CD14-positive monocyte (primary cell): ENCODE measurements at regions not wholly inside any gene's neighbourhood (a gene's known extent, or its start where the extent isn't known, plus 50 kb on each side); places are given as distances from the start of the nearest gene placed in this dataset.

Experiments
- DNase-seq, 3 donors: peaks; one replicate each; pipeline ENCODE4 v3.0.0-alpha.2; 2011 to 2022
- H2AFZ ChIP-seq: 2 replicates; pipeline ENCODE4 v1.6.0; 2012; ENCODE audit warnings: mild to moderate bottlenecking, low read depth, low read length, inconsistent platforms; ENCODE audit not compliant: insufficient read depth, poor library complexity, severe bottlenecking
- H3K27ac ChIP-seq, 2 donors: 1 replicate in 1 of 2; 2 replicates in 1 of 2; pipeline ENCODE4 v1.5.1; 2012 to 2013; ENCODE audit warnings: low read length in 2 of 2, control low read depth in 1 of 2, inconsistent platforms in 1 of 2, low read depth in 1 of 2, mild to moderate bottlenecking in 1 of 2
- H3K27me3 ChIP-seq, 2 donors: one replicate each; pipeline versions ENCODE4 v1.6.0 to v1.6.1; 2011 to 2013; ENCODE audit warnings: low read length in 2 of 2; ENCODE audit not compliant: control insufficient read depth in 2 of 2, insufficient read depth in 2 of 2
- H3K36me3 ChIP-seq, 2 donors: replicated peaks in 1 of 2; 1 replicate in 1 of 2; 2 replicates in 1 of 2; pipeline versions ENCODE4 v1.5.1 to v1.6.1; 2012 to 2013; ENCODE audit warnings: low read length in 2 of 2, control low read depth in 1 of 2, inconsistent platforms in 1 of 2, mild to moderate bottlenecking in 1 of 2; ENCODE audit not compliant: insufficient read depth in 2 of 2, control insufficient read depth in 1 of 2
- H3K4me1 ChIP-seq, 2 donors: 1 replicate in 1 of 2; 2 replicates in 1 of 2; pipeline versions ENCODE4 v1.5.1 to v1.6.1; 2012 to 2013; ENCODE audit warnings: low read length in 2 of 2, control low read depth in 1 of 2, inconsistent platforms in 1 of 2, mild to moderate bottlenecking in 1 of 2, moderate library complexity in 1 of 2; ENCODE audit not compliant: insufficient read depth in 2 of 2, control insufficient read depth in 1 of 2
- H3K4me2 ChIP-seq: replicated peaks from 2 replicates; pipeline ENCODE3; 2012; ENCODE audit warnings: low read length, moderate library complexity, mild to moderate bottlenecking; ENCODE audit not compliant: poor library complexity, severe bottlenecking; ENCODE audit errors: extremely low read depth
- H3K4me3 ChIP-seq, 3 experiments: fragments of 200-600 bp in 1 of 3; sonication (generic) in 1 of 3; replicated peaks in 1 of 3; 1 replicate in 2 of 3; 2 replicates in 1 of 3; pipeline ENCODE4 v1.5.1; 2011 to 2013; ENCODE audit warnings: low read length in 3 of 3, mild to moderate bottlenecking in 3 of 3, control low read depth in 2 of 3, low read depth in 2 of 3, inconsistent platforms in 1 of 3, moderate library complexity in 1 of 3
- H3K79me2 ChIP-seq: 2 replicates; pipeline ENCODE4 v1.6.0; 2012; ENCODE audit warnings: mild to moderate bottlenecking, control low read depth, inconsistent platforms, low read length, moderate library complexity; ENCODE audit not compliant: insufficient read depth
- H3K9ac ChIP-seq: 2 replicates; pipeline ENCODE4 v1.6.0; 2017; ENCODE audit warnings: low read length, mild to moderate bottlenecking; ENCODE audit not compliant: insufficient read depth, poor library complexity, severe bottlenecking
- H3K9me3 ChIP-seq, 2 donors: replicated peaks in 1 of 2; 1 replicate in 1 of 2; 2 replicates in 1 of 2; pipeline versions ENCODE4 v1.5.1 to v1.6.1; 2012 to 2013; ENCODE audit warnings: low read length in 2 of 2, control low read depth in 1 of 2; ENCODE audit not compliant: control insufficient read depth in 1 of 2, insufficient read depth in 1 of 2
- H4K20me1 ChIP-seq: 2 replicates; pipeline ENCODE4 v1.6.0; 2012; ENCODE audit warnings: mild to moderate bottlenecking, low read length, control low read depth, moderate library complexity; ENCODE audit not compliant: insufficient read depth
- H3K27ac Mint-ChIP-seq, 7 donors: one replicate each; pipeline ENCODE4 v1.8.0; 2020; ENCODE audit warnings: mild to moderate bottlenecking in 7 of 7, mixed read lengths in 7 of 7, moderate library complexity in 6 of 7, inconsistent platforms in 2 of 7
- H3K27me3 Mint-ChIP-seq, 3 donors: one replicate each; pipeline ENCODE4 v1.8.0; 2021 to 2022; ENCODE audit warnings: low read depth in 3 of 3, mild to moderate bottlenecking in 3 of 3, mixed read lengths in 3 of 3, moderate library complexity in 3 of 3, inconsistent platforms in 1 of 3
- H3K36me3 Mint-ChIP-seq, 2 donors: one replicate each; pipeline ENCODE4 v1.8.0; 2020; ENCODE audit warnings: mixed read lengths in 2 of 2, inconsistent platforms in 1 of 2, mild to moderate bottlenecking in 1 of 2
- H3K4me1 Mint-ChIP-seq: one replicate; pipeline ENCODE4 v1.8.0; 2020; ENCODE audit warnings: mild to moderate bottlenecking, mixed read lengths
- H3K4me3 Mint-ChIP-seq, 2 donors: one replicate each; pipeline ENCODE4 v1.8.0; 2020; ENCODE audit warnings: mild to moderate bottlenecking in 2 of 2, mixed read lengths in 2 of 2, moderate library complexity in 1 of 2
- H3K9me3 Mint-ChIP-seq, 7 donors: one replicate each; pipeline ENCODE4 v1.8.0; 2020 to 2022; ENCODE audit warnings: mixed read lengths in 7 of 7, mild to moderate bottlenecking in 6 of 7, moderate library complexity in 6 of 7, inconsistent platforms in 2 of 7
- WGBS: methylation state at CpG from one replicate; pipeline ENCODE4 v1.1.5; 2013; ENCODE audit warnings: missing lambda C conversion rate; ENCODE audit not compliant: insufficient coverage; 5-methylcytosine and 5-hydroxymethylcytosine counted together
- intact Hi-C, 2 donors: fragments of 100-400 bp; cut with micrococcal nuclease; formaldehyde crosslinking; loops; one replicate each; pipeline versions ENCODE4 v1.15.0 to v1.15.1; 2023
- TF ChIP-seq, protein P1 (sequence below): fragments of 200-600 bp; IDR thresholded peaks from one replicate; pipeline ENCODE4 v1.8.0; 2022; ENCODE audit warnings: antibody characterized with exemption, mild to moderate bottlenecking

DNA sequence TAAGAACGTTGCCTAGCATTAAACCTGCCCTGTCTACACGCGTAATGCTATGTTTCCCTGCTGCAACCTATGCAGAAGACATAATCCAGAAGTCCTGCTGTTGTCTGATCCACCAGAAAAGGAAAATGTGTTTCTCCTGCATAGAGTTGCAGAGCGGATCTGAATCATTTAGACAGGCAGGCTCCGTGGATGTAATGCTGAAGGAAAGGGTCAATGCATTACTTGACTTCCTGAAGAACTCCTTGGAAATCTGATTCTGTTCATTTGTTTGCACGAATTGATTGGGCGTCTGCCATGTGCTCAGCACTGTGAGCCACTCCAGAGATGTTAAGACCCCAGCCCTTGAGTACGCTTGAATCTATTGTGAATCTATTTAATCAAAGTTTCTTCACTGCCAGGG is 83.4 kb downstream of the FOXL1 start:
- no peak overlapping the region for H3K27ac Mint-ChIP-seq
- intact Hi-C loops = no loop called here
- Histone ChIP-seq H3K4me3 (no peak overlapping the region), H3K9me3 (no peaks in the 10 kb centered on the region), H3K79me2 (no peaks in the 10 kb centered on the region), H2AFZ (no peak overlapping the region), H4K20me1 (no peaks in the 10 kb centered on the region), H3K27me3 (no peaks in the 10 kb centered on the region), H3K9ac (no peak overlapping the region), H3K36me3 (no peaks in the 10 kb centered on the region), H3K4me2 (no peak overlapping the region), H3K4me1 (no peaks in the 10 kb centered on the region), H3K27ac (no peak overlapping the region)
- no peak overlapping the region for H3K4me3 Mint-ChIP-seq
- H3K36me3 Mint-ChIP-seq = no peaks in the 10 kb centered on the region
- peaks cover 6 to 10% (median 9%) of the 10 kb centered on the region in 3 donors for H3K27me3 Mint-ChIP-seq
- TF ChIP-seq, protein P1, sequence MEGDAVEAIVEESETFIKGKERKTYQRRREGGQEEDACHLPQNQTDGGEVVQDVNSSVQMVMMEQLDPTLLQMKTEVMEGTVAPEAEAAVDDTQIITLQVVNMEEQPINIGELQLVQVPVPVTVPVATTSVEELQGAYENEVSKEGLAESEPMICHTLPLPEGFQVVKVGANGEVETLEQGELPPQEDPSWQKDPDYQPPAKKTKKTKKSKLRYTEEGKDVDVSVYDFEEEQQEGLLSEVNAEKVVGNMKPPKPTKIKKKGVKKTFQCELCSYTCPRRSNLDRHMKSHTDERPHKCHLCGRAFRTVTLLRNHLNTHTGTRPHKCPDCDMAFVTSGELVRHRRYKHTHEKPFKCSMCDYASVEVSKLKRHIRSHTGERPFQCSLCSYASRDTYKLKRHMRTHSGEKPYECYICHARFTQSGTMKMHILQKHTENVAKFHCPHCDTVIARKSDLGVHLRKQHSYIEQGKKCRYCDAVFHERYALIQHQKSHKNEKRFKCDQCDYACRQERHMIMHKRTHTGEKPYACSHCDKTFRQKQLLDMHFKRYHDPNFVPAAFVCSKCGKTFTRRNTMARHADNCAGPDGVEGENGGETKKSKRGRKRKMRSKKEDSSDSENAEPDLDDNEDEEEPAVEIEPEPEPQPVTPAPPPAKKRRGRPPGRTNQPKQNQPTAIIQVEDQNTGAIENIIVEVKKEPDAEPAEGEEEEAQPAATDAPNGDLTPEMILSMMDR = no peak
- WGBS = 70% methylated on average over 6 of the region's 8 CpGs
- no peak for DNase-seq
- peaks cover 6% of the 10 kb centered on the region for H3K4me1 Mint-ChIP-seq
- peaks cover 0 to 5% (median 1%) of the 10 kb centered on the region in 7 donors for H3K9me3 Mint-ChIP-seq

DNA sequence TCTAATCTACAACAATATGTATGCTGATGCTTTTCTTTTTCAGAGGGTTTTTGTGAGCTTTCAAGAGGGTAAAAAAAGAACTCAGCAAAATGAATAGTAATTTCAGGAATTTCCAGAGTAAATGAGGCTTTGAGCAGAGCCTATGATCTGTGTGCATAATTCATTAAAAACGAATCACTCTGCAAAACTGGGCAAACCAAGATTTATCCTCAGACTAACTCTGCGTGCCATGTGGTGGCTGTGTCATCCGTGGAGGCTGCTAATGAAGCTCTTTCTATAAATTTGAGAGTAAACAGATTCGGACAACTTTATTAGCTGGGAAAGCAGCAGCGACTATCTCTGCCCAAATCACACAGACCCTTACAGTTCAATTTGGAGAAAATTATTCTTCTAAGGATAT is 83.8 kb downstream of the FOXL1 start:
- H3K4me1 Mint-ChIP-seq = peaks cover 6% of the 10 kb centered on the region
- no peak overlapping the region for H3K27ac ChIP-seq
- H3K4me2 ChIP-seq = no peak overlapping the region
- no peak overlapping the region for H3K27ac Mint-ChIP-seq
- peaks cover 7 to 12% (median 8%) of the 10 kb centered on the region in 3 donors for H3K27me3 Mint-ChIP-seq
- H4K20me1 ChIP-seq = no peaks in the 10 kb centered on the region
- no peaks in the 10 kb centered on the region for H3K36me3 ChIP-seq
- TF ChIP-seq, protein P1 = no peak
- no peak overlapping the region for H3K4me3 ChIP-seq
- H3K4me1 ChIP-seq = no peaks in the 10 kb centered on the region
- no peaks in the 10 kb centered on the region for H3K27me3 ChIP-seq
- H3K9ac ChIP-seq = no peak overlapping the region
- peaks cover 0 to 2% (median 1%) of the 10 kb centered on the region in 7 donors for H3K9me3 Mint-ChIP-seq
- no peak for DNase-seq
- no peak overlapping the region for H3K4me3 Mint-ChIP-seq
- intact Hi-C loops = no loop called here
- no peaks in the 10 kb centered on the region for H3K9me3 ChIP-seq
- no peaks in the 10 kb centered on the region for H3K36me3 Mint-ChIP-seq
- no peaks in the 10 kb centered on the region for H3K79me2 ChIP-seq
- 95% methylated on average over 3 of the region's 5 CpGs for WGBS
- H2AFZ ChIP-seq = no peak overlapping the region
